ENCODE measurements at regions not wholly inside any gene's neighbourhood (a gene's known extent, or its start where the extent isn't known, plus 50 kb on each side); places are given as distances from the start of the nearest gene placed in this dataset.

- DNase-seq: no peak
Measured at GRCh38 chr3:72144773-72145505, 360.0 kb upstream of the PROK2 start.

GRCh38 chr3:72143966-72144717 is 359.2 kb upstream of the PROK2 start:
- no peak for DNase-seq

- no peak for DNase-seq
Measured at GRCh38 chr3:72143322-72143721, 358.4 kb upstream of the PROK2 start.

GRCh38 chr3:72142028-72142427 is 357.1 kb upstream of the PROK2 start:
- no peak for DNase-seq

- DNase-seq: no peak
Measured at GRCh38 chr3:72141264-72141663, 356.3 kb upstream of the PROK2 start.

- no peak for DNase-seq
Measured at GRCh38 chr3:72139316-72139715, 354.4 kb upstream of the PROK2 start.

DNA sequence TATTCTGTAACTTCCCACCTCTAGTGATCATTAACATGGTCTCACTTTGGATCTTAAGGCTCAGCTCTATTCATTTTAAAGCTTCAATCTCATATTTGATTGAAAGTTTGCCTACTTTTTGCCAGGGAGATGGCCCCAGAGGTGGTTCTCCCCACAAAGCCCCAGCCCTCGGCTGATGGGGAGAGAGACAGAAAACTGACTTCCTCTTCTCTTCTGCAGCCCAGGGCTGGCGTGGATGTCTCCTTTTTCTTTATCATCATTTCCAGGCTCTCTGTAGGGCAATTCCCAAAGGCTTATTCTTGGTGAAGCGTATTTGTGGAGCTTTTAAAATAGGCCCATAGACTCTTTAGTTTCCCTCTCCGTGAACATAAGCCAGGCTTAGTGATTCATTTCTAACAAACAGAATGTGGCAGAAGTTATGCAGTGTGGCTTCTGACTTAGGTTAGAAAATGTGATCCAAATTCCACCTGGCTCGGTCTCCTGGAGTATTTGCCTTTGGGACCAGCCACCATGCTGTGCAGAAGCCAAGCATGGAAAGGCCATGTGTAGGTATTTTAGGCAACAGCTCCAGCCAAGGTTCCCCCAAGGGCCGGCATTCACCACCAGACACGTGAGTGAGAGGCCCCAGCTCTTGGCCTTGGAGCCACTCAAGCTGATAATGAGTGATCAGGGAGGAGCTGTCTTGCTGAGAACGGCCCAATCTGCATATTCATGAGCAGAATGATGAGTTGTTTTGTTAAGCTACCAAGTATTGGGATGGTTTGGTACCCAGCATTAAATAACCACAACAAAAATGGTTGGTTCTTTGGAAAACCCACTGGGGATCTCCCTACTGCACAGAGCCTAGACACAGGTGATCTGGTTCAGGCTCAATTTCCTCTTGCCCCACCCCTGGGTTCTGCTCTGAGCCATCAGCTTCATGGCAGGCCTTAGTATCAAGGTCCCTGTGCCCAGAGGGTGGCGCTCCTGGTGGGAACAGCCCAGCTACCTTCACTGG is 353.2 kb upstream of the PROK2 start:
- DNase-seq: no peak

- DNase-seq: no peak
Measured at GRCh38 chr3:72135636-72136035, 350.7 kb upstream of the PROK2 start.

GRCh38 chr3:72134989-72135451 is 350.1 kb upstream of the PROK2 start:
- DNase-seq: no peak

GRCh38 chr3:72133329-72134011 is 348.5 kb upstream of the PROK2 start:
- no peak for DNase-seq

DNA sequence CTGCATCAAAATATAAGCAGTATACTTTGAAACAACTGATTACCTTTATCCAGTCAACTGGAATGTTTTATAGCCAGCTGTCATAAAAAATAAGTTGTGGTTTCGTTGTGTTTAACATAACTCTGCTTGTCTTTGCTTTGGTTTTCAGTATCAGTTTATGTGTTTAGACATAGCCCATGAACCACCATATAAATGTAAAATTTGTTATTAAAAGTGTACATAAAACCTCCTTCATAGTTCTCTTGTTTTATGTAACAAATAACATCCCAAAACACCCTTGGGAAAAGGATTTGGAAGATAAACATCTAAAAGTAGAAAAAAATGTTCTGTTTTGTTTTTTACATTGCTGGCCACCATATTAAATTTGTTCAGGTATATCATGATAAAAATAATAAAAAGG is 347.0 kb upstream of the PROK2 start:
- no peak for DNase-seq

DNA sequence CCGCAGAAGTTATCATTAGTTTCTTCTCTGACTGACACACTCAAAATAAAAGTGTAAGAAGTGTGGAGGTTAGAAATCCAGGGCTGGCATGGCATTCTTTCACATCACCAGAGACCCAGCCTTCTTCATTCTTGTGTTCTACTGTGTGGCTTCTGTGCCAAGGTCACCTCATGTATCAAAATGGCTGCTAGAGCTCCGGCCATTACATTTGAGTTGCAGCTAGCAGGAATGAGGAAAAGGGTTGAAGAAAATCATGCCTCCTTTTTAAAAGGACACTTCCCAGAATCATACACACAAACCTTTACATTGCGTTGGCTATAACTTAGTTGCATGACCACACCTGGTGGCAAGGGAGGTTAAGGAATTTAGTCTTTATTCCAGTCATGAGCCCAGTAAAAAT is 345.6 kb upstream of the PROK2 start:
- no peak for DNase-seq

- DNase-seq: no peak
Measured at GRCh38 chr3:72129501-72130094, 344.6 kb upstream of the PROK2 start.

DNA sequence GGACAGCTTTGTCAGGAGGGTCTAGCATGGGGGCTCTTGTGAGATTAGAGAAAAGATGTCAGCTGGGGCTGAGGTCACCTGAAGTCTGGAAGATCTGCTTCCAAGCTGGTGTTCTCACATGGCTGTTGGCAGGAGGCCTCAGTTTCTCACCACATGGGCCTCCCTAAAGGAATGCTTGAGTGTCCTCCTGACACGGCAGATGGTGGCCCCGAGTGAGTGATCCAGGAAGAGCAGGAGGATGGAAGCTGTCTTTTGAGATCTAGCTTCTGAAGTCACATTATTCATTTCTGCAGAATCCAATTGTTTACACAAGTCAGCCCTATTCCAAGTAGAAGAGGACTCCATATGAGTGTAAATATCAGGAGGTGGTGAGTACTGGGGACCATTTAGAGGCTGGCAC is 344.0 kb upstream of the PROK2 start:
- no peak for DNase-seq

GRCh38 chr3:72127844-72128243 is 342.9 kb upstream of the PROK2 start:
- no peak for DNase-seq

GRCh38 chr3:72127224-72127612 is 342.3 kb upstream of the PROK2 start:
- DNase-seq: no peak

DNA sequence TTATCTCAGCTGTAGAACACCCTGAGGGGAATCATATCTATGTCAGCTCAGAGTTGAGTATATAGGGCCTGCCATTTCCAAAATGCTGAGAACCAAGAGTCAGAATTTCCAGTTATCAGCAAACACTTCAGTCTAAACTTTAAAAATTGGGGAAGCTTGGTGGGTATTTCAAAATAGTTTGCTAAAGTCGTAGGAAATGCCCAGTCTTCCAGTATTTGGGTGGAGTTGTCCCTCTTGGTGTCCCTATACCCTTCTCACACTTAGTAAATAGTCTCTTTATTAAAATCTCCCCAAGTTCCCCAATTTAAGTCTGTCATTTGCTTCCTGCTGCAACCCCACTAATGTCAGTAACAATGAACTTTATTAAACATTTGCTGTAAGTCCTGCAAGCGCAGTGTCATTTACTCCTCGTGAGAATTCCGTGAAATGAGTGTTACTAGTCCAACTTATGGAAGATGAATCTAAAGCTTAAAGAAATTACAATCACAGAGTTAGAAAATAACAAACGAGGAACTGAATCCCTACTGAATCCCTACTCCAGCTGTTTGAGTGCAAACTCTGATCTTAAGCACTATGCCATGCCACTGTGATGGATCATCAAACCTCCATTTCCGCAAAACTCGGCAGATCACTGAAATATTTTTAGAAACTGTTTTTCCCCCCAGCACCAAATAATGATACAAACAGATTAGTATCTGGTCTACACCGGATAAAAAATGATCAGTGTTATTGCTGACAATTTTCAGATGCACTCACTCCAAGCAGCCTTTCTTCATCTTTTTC is 341.7 kb upstream of the PROK2 start:
- DNase-seq: no peak

- DNase-seq: no peak
Measured at GRCh38 chr3:72123908-72124441, 339.0 kb upstream of the PROK2 start.

DNA sequence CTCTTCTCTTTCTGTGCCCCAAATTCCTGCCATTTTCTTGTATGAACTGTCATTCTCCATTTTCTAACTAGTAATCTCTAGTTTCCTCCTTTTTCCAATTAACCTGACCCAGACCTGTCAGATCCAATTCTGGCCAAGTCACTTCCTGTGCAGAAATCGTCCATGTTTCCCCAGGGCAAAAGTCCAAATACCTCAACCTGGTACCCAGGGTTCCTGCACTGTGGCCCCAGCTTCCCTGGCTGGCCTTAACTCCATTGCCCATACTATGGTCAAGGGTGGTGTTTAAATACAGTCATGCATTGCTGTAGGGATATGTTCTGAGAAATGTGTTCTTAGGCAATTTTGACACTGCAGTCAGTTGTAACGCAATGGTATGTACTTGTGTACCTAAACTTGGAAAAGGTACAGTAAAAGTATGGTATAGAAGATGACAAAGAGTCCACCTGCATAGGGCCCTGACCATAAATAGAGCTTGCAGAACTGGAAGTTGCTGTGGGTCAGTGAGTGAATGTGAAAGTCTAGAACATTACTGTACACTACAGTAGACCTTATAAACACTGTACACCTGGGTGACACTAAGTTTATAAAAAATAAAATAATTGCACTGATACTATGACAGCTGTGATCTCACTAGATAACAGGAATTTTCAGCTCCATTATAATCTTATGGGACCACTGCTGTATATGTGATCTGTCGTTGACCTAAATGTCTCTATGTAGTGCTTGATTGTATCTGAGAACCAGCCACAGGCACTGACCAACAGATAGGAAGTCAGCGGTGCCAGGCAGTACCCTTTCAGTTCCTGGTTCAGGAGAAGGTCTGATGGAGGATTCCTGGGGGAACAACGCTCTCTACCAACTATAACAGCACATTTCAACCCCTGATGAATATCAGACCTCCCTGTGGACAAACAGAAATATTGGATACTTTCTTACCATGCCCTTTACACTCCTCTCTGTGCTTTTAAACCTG is 336.1 kb upstream of the PROK2 start:
- DNase-seq: no peak

DNA sequence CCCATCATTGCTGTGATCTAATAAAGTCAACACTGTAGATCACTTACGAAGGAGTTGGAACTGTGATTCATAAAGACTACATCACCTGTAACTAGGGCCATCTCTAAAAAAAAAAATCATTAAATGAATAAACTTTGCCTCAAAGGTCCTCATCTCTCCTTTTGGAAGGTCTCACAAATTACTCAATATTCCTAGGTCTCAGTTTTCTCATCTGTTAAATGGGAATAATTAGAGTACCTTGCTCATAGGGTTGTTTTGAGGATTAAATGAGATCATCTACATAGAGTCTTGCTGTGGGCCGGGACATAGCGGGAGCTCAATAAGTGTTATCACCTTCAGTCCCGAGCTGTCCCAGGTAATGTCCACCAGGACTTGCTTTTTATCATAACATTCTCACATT is 335.1 kb upstream of the PROK2 start:
- no peak for DNase-seq
